HG02759 (cell line): ENCODE measurements at regions not wholly inside any gene's neighbourhood (a gene's known extent, or its start where the extent isn't known, plus 50 kb on each side); places are given as distances from the start of the nearest gene placed in this dataset.
"Not testable (repeated sequence)": the region's sequence is repeated elsewhere in the genome, so short reads cannot be mapped to it uniquely, and the experiment has no call there.

Experiments used
- ATAC-seq: cut with Tn5 transposase; IDR thresholded peaks from one replicate; pipeline ENCODE4 v1.9.1; 2021; ENCODE audit warnings: mild to moderate bottlenecking, moderate library complexity; ENCODE audit not compliant: unreplicated experiment

GRCh38 chr2:17199741-17200140, 318.5 kb downstream of the RAD51AP2 start:
- no peak for ATAC-seq

DNA sequence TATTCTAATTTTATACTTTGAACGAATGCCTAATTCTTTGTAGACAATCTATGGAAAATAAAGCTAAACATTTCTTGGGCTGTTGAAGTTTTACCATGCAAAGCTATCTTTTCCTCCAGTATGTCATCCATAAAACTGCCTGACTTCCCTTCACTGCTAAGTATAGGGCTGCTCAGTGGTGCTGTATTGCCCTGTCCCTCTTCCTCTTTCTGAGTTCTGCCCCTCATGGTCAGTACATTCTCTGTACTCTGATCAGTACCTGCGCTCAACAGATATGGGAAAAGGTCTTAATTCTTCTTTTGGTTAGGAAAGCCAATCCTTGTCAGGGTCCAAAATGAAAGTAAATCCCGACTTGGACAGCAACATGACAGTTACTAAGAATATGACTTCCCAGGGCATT, 321.9 kb downstream of the RAD51AP2 start:
- ATAC-seq = no peak

- ATAC-seq = no peak
Measured at GRCh38 chr2:17195016-17195415, 323.2 kb downstream of the RAD51AP2 start.

DNA sequence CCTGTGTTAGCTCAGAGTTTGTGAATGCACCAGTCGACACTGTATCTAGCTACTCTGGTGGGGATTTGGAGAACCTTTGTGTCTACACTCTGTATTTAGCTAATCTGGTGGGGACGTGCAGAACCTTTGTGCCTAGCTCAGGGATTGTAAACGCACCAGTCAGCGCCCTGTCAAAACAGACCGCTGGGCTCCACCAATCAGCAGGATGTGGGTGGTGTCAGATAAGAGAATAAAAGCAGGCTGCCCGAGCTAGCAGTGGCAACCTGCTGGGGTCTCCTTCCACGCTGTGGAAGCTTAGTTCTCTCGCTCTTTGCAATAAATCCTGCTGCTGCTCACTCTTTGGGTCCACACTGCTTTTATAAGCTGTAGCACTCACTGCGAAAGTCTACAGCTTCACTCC, 324.2 kb downstream of the RAD51AP2 start:
- ATAC-seq = no peak

DNA sequence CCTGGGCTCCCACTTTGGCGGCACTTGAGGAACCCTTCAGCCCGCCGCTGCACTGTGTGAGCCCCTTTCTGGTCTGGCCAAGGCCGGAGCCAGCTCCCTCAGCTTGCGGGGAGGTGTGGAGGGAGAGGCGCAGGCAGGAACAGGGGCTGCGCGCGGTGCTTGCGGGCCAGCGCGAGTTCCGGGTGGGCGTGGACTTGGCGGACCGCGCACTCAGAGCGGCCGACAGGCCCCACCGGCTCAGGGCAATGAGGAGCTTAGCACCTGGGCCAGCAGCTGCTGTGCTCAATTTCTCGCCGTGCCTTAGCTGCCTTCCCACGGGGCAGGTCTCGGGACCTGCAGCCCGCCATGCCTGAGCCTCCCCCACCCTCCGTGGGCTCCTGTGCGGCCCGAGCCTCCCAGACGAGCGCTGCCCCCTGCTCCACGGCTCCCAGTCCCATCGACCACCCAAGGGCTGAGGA, 324.8 kb downstream of the RAD51AP2 start:
- ATAC-seq = not testable (repeated sequence)

DNA sequence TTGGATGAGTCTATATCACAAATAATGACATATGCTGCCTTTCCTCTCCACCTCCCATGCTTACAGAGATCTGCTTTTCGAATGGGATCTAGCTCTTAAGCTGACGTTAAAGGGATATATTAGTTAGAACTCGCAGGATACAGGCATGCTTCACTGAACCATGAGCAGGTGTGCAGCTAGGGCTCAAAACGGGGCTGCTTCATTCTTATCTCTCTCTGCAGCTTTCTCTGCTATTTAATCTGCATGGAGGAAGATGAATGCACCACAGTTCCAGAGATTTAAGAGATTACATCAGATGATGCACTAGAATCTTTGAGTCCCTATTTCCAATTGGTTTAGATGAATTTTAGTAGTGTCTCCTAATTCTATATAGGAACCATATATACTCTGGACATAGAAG, 327.0 kb downstream of the RAD51AP2 start:
- peak; percentile 78 for ATAC-seq

DNA sequence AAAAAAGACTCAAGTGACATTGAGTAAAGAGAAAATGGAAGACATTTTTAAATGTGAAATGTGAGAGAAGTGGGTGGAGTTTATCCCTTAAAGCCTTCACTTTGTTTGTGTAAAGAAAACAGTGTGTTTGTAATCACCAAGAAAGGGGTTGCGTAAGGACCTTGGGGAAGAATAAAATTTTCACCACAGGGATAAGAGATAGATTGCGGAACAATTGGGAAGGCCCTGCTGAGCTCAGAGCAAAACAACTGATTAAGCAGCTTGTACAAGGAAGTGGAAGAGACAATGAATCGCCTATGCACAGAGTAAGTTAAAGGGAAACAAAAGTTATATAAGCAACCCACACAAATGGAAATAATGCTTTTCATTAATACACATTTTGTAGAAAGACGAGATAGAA, 327.7 kb downstream of the RAD51AP2 start:
- no peak for ATAC-seq

DNA sequence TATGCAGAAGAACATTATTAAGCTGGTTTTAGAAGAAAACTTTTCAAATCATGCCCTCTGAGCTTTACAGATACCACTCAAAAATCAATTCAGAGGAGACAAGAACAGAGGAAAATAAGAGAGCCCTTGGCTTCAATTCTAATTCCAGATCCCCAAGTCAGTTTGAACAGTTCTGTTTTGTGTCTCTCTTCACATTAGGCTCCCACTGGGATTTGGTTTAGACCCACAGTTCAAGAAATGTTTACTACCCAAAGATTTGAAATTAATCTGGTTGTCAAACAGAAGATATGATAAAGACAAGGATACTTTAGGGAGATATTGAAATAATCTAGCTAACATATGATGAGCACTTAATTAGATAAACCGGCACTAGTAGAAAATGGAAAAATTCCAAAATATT, 329.5 kb downstream of the RAD51AP2 start:
- no peak for ATAC-seq

- ATAC-seq = no peak
Measured at GRCh38 chr2:17184512-17184911, 333.7 kb downstream of the RAD51AP2 start.

GRCh38 chr2:17182399-17182798, 335.8 kb downstream of the RAD51AP2 start:
- no peak for ATAC-seq

GRCh38 chr2:17181051-17181752, 337.0 kb downstream of the RAD51AP2 start:
- no peak for ATAC-seq

DNA sequence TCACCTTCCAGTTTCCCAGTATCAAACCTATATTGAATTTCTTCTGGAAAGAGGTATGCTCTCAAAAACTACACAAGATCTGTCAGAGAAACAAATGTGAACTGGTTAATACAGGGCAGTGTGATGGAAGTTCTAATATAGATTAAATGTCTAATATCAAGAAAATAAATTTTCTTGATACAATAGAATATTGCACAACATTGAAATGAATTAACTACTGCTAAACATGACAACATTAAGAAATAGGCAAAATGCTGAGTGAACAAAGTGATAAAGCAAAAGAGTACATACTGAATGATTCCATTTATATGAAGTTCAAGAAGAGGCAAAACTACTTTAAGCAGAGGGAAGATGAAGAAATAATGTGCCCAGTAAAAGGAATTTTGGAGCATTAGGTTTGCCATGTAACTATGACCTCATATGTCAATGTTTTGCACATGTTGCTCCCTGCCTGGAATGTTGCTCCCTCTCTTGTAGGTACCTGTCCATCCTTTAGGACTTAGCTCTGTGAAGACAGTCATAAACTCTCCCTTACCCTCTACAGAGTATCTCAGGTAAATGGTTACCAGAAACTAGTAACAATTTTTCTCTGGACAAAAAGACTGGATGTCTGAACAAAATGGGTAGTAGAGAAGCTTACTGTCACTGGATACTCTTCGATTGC, 339.0 kb downstream of the RAD51AP2 start:
- no peak for ATAC-seq

GRCh38 chr2:17177088-17177487, 341.2 kb downstream of the RAD51AP2 start:
- ATAC-seq = no peak

DNA sequence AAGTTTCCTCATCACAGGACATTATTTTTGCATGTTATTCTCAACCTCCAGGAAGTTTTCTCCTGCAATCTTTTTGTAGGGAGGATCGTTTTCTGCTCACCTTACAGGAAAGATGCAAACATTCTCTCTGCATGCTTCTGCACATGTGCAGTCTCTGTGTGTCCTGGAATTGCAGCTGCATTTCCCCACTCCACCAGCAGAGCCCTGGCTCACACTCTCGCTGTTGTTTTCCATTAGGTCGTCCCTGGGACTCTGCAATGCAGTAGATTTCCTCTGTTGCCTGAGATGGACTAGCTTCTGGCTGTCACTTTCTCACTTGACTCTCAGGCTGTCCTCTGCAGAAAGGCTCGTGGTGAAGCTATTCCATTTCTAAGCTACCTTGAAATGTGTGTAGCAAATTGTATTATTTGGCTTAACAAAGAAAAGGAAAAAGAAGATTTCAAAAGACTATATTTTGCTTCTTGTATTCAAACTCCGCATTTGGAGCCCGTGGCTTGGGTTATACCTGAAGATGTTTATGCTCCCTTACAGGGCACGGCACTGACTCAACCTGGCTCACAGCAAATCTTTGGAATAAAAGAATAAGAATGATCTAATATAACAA, 346.7 kb downstream of the RAD51AP2 start:
- ATAC-seq = peak; percentile 86

DNA sequence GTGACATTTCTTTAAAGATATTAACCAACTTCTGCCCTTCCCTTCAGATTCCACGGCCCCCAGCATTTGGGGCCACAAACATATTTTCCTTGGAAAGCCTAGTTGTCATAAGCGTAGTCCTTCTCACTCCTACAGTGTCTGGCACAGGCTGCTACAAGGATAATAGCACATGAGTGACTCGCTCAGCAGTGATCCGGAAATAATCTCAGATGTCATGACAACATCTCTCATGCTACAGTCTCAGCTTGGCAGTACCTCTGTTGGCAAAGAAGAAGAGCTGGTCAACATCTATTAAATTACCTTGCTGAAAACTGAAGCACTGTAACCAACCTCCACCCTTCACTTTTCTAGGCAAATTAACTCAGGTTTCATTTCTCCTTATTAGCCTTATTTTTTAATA, 351.7 kb downstream of the RAD51AP2 start:
- ATAC-seq = no peak

DNA sequence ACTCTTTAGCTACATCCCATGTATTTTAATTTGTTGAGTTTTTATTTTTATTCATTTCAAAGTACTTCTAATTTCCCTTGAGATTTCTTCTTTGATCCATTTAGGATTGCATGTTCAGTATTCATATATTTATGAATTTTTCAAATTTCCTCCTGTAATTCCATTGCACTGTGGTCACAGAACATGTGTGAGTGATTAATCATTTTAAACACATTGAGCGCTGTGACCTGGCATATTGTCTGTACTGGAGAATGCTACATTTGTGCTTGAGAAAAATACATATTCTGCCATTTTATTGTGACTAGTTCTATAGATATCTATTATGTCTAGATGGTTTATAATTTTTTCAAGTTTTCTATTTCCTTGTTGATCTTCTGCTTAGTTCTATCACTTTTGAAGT, 353.7 kb downstream of the RAD51AP2 start:
- no peak for ATAC-seq

GRCh38 chr2:17163638-17164037, 354.6 kb downstream of the RAD51AP2 start:
- no peak for ATAC-seq

DNA sequence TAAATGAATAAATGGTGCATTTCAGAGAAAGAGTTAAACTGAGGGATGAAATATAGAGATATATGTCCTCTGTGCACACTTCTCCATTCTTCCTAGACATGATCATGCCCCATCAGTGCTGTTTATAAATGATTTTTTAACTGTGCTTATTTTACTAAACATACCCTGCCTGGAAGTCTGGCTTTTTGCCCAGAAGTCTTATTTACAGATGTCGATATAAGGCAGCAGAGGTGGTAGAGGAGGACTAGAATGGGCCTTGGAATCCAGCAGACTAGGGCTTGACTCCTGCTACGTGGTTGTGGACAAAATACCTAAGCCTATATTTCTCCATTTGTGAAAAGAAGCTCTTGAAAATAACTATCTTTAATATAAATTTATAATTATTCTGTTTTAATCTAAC, 355.5 kb downstream of the RAD51AP2 start:
- no peak for ATAC-seq

- peak; percentile 74 for ATAC-seq
Measured at GRCh38 chr2:17160594-17160993, 357.6 kb downstream of the RAD51AP2 start.

DNA sequence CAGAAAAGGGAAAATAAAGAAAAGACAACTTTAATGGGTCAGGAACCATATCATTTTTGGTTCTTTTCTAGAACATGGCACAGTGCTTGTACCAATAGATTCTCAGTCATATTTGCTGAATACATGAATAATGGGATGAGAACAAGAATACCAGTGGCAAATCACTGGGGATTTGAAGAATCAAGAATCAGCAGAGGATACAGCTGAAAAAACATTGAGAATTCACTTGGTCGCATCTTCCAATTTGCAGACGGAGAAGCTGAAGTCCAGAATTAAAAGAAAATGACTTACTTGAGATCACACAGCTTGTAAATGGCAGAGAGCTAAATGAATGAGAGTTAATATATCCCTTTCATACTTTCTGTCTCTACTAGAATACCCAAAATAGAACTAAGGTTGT, 362.2 kb downstream of the RAD51AP2 start:
- ATAC-seq = no peak

GRCh38 chr2:17149945-17150344, 368.3 kb downstream of the RAD51AP2 start:
- ATAC-seq = no peak
